ENCODE measurements at regions not wholly inside any gene's neighbourhood (a gene's known extent, or its start where the extent isn't known, plus 50 kb on each side); places are given as distances from the start of the nearest gene placed in this dataset.

DNA sequence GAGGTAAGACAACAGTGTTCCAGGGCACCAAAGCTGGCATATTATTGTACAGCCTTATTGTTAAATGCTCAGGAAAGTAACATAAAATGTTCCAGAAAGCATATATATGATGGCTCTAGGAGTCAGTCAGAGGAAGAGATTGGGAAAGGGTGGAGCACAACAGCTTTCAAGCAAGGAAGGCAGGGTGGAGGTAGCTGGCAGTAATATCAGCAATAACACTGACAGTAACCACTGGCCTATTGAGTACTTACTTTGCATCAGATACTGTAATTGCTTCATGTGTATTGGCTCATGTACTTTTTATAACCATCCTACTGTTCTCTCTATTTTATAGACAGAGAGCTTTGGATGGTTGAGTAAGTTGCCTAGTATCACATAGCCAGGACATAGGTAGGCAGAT lies 830.2 kb downstream of the DHX35 start:
- TF ChIP-seq CTCF (tag by site-specific recombination; IDR thresholded peaks at IDR 0.05) (no peak), YY1 (tag by site-specific recombination; IDR thresholded peaks at IDR 0.05) (no peak)

Measured in HEK293 (cell line).